Right lobe of liver (tissue), 4 donors: ENCODE measurements at regions not wholly inside any gene's neighbourhood (a gene's known extent, or its start where the extent isn't known, plus 50 kb on each side); places are given as distances from the start of the nearest gene placed in this dataset.
"Not testable (repeated sequence)": the region's sequence is repeated elsewhere in the genome, so short reads cannot be mapped to it uniquely, and the experiment has no call there.

ENCODE experiments used
- POLR2A ChIP-seq: fragments of 450-650 bp; IDR thresholded peaks from one replicate; pipeline ENCODE4 v1.6.1; 2017; ENCODE audit warnings: antibody characterized with exemption, mild to moderate bottlenecking
- TF ChIP-seq, protein P1 (sequence below), 4 donors: fragments of 200-600 bp in 3 of 4; fragments of 450-650 bp in 1 of 4; IDR thresholded peaks; one replicate each; pipeline versions ENCODE4 v1.5.1 to v1.8.0; 2016 to 2022; ENCODE audit warnings: antibody characterized with exemption in 4 of 4, mild to moderate bottlenecking in 2 of 4
- donor health status: DM: no; HTN: no; CAD: no.
- donor health status: DM: no; HTN: no; CAD: no.
- donor health status: DM: no; HTN: yes; CAD: no.

DNA sequence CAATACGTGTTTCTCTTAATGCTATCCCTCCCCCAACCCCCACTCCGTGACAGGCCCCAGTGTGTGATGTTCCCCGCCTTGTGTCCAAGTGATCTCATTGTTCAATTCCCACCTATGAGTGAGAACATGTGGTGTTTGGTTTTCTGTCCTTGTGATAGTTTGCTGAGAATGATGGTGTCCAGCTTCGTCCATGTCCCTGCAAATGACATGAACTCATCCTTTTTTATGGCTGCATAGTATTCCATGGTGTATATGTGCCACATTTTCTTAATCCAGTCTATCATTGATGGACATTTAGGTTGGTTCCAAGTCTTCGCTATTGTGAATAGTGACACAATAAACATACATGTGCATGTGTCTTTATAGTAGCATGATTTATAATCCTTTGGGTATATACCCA lies 52.5 kb downstream of the KIAA0408 start:
- TF ChIP-seq, protein P1, sequence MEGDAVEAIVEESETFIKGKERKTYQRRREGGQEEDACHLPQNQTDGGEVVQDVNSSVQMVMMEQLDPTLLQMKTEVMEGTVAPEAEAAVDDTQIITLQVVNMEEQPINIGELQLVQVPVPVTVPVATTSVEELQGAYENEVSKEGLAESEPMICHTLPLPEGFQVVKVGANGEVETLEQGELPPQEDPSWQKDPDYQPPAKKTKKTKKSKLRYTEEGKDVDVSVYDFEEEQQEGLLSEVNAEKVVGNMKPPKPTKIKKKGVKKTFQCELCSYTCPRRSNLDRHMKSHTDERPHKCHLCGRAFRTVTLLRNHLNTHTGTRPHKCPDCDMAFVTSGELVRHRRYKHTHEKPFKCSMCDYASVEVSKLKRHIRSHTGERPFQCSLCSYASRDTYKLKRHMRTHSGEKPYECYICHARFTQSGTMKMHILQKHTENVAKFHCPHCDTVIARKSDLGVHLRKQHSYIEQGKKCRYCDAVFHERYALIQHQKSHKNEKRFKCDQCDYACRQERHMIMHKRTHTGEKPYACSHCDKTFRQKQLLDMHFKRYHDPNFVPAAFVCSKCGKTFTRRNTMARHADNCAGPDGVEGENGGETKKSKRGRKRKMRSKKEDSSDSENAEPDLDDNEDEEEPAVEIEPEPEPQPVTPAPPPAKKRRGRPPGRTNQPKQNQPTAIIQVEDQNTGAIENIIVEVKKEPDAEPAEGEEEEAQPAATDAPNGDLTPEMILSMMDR (IDR thresholded peaks at IDR 0.05), result not testable (repeated sequence)
- not testable (repeated sequence) for TF ChIP-seq POLR2A
